WTC11 (cell line): ENCODE measurements at regions not wholly inside any gene's neighbourhood (a gene's known extent, or its start where the extent isn't known, plus 50 kb on each side); places are given as distances from the start of the nearest gene placed in this dataset.

Experiments used
- ATAC-seq: fragments of 200-7000 bp; cut with Tn5 transposase; 2 replicates; pipeline ENCODE4 v1.10.0; 2021; ENCODE audit warnings: mild to moderate bottlenecking, moderate library complexity
- CTCF ChIA-PET: fragments of 300-600 bp; sonication (Branson Sonifier 250); formaldehyde crosslinking; loops from one replicate; lab custom pipeline; 2021; ENCODE audit warnings: antibody characterized with exemption; lab: Charles Lee
- POLR2A ChIA-PET: fragments of 350-600 bp; sonication (Branson Sonifier 250); formaldehyde crosslinking; loops from one replicate; lab custom pipeline; 2021; ENCODE audit warnings: antibody characterized with exemption; lab: Charles Lee
- DNase-seq: peaks from one replicate; pipeline ENCODE4 v3.0.0; 2021; ENCODE audit warnings: low spot score
- H3K27ac Mint-ChIP-seq: 2 replicates; pipeline ENCODE4 v1.8.0; 2021; ENCODE audit warnings: mixed read lengths
- H3K27me3 Mint-ChIP-seq: 2 replicates; pipeline ENCODE4 v1.8.0; 2021; ENCODE audit warnings: low read depth, mild to moderate bottlenecking, moderate library complexity, mixed read lengths
- H3K36me3 Mint-ChIP-seq: 2 replicates; pipeline ENCODE4 v1.8.0; 2021; ENCODE audit warnings: mixed read lengths
- H3K4me1 Mint-ChIP-seq: 2 replicates; pipeline ENCODE4 v1.8.0; 2022; ENCODE audit warnings: mixed read lengths
- H3K4me3 Mint-ChIP-seq: 2 replicates; pipeline ENCODE4 v1.8.0; 2021; ENCODE audit warnings: mild to moderate bottlenecking, moderate library complexity, mixed read lengths
- H3K9me3 Mint-ChIP-seq: 2 replicates; pipeline ENCODE4 v1.8.0; 2021; ENCODE audit warnings: mixed read lengths
- ARID4B ChIP-seq: sonication (generic); formaldehyde crosslinking; IDR thresholded peaks from 2 replicates; pipeline ENCODE4 v1.8.0; 2023; ENCODE audit warnings: missing genetic modification reagents, mild to moderate bottlenecking, borderline replicate concordance
- ETV6 ChIP-seq: sonication (generic); formaldehyde crosslinking; IDR thresholded peaks from 2 replicates; pipeline ENCODE4 v1.8.1; 2022; ENCODE audit warnings: mild to moderate bottlenecking, missing genetic modification reagents
- IRF2 ChIP-seq: sonication (generic); formaldehyde crosslinking; IDR thresholded peaks from 2 replicates; pipeline ENCODE4 v1.8.0; 2022; ENCODE audit warnings: low read depth, missing genetic modification reagents, borderline replicate concordance
- MLX ChIP-seq: sonication (generic); formaldehyde crosslinking; IDR thresholded peaks from 2 replicates; pipeline ENCODE4 v1.8.1; 2023; ENCODE audit warnings: mild to moderate bottlenecking, missing genetic modification reagents, moderate library complexity
- NFYB ChIP-seq: sonication (generic); formaldehyde crosslinking; conservative IDR thresholded peaks from 2 replicates; pipeline ENCODE4 v1.8.0; 2022; ENCODE audit warnings: low read depth, missing genetic modification reagents
- NR1H2 ChIP-seq: sonication (generic); formaldehyde crosslinking; IDR thresholded peaks from 2 replicates; pipeline ENCODE4 v1.9.0; 2021; ENCODE audit warnings: mild to moderate bottlenecking, moderate library complexity, missing genetic modification reagents
- NR3C1 ChIP-seq: sonication (generic); formaldehyde crosslinking; conservative IDR thresholded peaks from 2 replicates; pipeline ENCODE4 v1.8.1; 2023; ENCODE audit warnings: low read depth, mild to moderate bottlenecking, missing genetic modification reagents
- PRDM15 ChIP-seq: sonication (generic); formaldehyde crosslinking; IDR thresholded peaks from 2 replicates; pipeline ENCODE4 v1.8.0; 2022; ENCODE audit warnings: missing genetic modification reagents
- ZNF532 ChIP-seq: fragments of 250-450 bp; sonication (Bioruptor Pico); IDR thresholded peaks from 2 replicates; pipeline ENCODE4 v1.9.0; 2021; ENCODE audit warnings: mild to moderate bottlenecking, borderline replicate concordance
- TF ChIP-seq, protein P1 (sequence below): sonication (generic); formaldehyde crosslinking; IDR thresholded peaks from 2 replicates; pipeline ENCODE4 v1.8.1; 2022; ENCODE audit warnings: mild to moderate bottlenecking, moderate library complexity, missing genetic modification reagents
- TF ChIP-seq, protein P2 (sequence below): fragments of 250-450 bp; sonication (Bioruptor Pico); conservative IDR thresholded peaks from 2 replicates; pipeline ENCODE4 v1.9.0; 2021; ENCODE audit warnings: mild to moderate bottlenecking

- TF ChIP-seq, protein P1, sequence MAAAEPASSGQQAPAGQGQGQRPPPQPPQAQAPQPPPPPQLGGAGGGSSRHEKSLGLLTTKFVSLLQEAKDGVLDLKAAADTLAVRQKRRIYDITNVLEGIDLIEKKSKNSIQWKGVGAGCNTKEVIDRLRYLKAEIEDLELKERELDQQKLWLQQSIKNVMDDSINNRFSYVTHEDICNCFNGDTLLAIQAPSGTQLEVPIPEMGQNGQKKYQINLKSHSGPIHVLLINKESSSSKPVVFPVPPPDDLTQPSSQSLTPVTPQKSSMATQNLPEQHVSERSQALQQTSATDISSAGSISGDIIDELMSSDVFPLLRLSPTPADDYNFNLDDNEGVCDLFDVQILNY = no peak
- TF ChIP-seq ZNF532 = no peak
- no peak for TF ChIP-seq ARID4B (CRISPR knock-in tag)
- TF ChIP-seq IRF2 (CRISPR knock-in tag) = no peak
These were observed 216.2 kb upstream of the IER5L start (continued) for GRCh38 chr9:129394061-129394885.

DNA sequence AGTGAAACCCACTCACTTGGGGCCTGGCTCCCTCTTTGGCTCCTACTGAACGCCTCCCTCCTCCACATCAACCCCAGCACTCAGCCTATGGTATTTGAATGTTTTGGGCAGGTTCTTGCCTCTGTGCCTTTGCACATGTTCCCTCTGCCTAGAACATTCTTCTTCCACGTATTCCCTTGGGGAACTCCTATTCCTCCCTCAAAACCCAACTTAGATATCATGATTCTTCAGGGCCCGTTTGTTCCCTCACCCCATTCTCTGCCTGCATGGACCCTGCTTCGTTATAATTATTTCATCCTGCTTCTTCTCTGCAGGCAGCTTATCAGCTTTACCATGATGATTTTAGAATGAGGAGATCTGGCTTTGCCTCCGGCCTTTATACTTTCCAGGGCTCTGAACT, 215.0 kb upstream of the IER5L start:
- no peaks in the 10 kb centered on the region for H3K36me3 Mint-ChIP-seq
- CTCF ChIA-PET = no interaction called here
- no peaks in the 10 kb centered on the region for H3K9me3 Mint-ChIP-seq
- no peak overlapping the region for H3K4me3 Mint-ChIP-seq
- peaks cover 8% of the 10 kb centered on the region; the same call in 1 of the 2 replicates for H3K4me1 Mint-ChIP-seq
- DNase-seq (no peak), ATAC-seq (no peak)
- POLR2A ChIA-PET = interaction anchor here (0.6 kb wide), 1 partner anchor 12 kb away, joined by 3 read pairs; no protein-coding TSS in a partner anchor
- no peak overlapping the region for H3K27ac Mint-ChIP-seq
- no peaks in the 10 kb centered on the region; the same call in 1 of the 2 replicates for H3K27me3 Mint-ChIP-seq
- TF ChIP-seq NR3C1 = no peak
- TF ChIP-seq NFYB = no peak
- no peak for TF ChIP-seq MLX (CRISPR knock-in tag)
- TF ChIP-seq ZNF532 = no peak
- no peak for TF ChIP-seq PRDM15 (CRISPR knock-in tag)
- no peak for TF ChIP-seq NR1H2 (CRISPR knock-in tag)
- TF ChIP-seq ETV6 = no peak
- TF ChIP-seq, protein P2, sequence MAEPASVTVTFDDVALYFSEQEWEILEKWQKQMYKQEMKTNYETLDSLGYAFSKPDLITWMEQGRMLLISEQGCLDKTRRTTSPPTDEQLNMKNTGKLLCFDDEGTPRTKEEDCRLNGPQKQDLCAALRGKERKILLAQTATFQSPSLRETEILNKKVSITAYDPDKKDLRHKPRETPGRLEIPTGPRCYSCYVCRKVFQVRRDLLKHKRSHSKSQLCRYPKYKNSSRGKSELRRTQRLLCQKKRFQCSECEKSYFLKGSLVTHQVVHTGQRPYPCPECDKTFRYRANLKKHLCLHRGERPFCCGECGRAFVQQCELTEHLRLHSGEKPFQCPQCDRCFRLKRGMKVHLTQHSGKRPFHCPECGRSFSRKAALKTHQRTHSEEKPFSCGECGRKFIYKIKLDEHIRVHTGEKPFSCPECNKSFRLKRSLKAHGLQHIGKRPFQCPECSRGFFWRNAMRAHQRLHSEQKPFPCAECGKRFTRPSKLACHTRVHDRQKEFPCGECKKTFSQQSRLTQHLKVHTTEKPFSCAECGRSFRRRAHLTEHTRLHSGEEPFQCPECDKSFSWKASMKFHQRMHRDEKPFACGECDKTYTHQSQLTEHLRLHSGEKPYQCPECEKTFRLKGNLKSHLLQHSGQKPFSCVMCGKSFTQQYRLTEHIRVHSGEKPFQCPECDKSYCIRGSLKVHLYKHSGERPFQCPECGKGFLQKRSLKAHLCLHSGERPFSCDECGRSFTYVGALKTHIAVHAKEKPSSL = no peak
